Esophagus squamous epithelium (tissue), 4 donors: ENCODE measurements at regions not wholly inside any gene's neighbourhood (a gene's known extent, or its start where the extent isn't known, plus 50 kb on each side); places are given as distances from the start of the nearest gene placed in this dataset.

Experiments
- CTCF ChIP-seq, 6 experiments: fragments of 450-650 bp in 4 of 6; fragments of 200-600 bp in 2 of 6; sonication (generic) in 2 of 6; IDR thresholded peaks; one replicate each; pipeline ENCODE4 v1.5.1; 2016 to 2019; ENCODE audit warnings: antibody characterized with exemption in 6 of 6, mild to moderate bottlenecking in 4 of 6, moderate library complexity in 4 of 6
- POLR2A ChIP-seq, 4 donors: fragments of 450-650 bp; IDR thresholded peaks; one replicate each; pipeline ENCODE4 v1.6.1; 2017; ENCODE audit warnings: antibody characterized with exemption in 4 of 4, mild to moderate bottlenecking in 4 of 4, moderate library complexity in 3 of 4

GRCh38 chrX:13483773-13484172 lies 85.6 kb upstream of the EGFL6 start:
- TF ChIP-seq CTCF (IDR thresholded peaks at IDR 0.05), result no peak
- TF ChIP-seq POLR2A (IDR thresholded peaks at IDR 0.05), result no peak
